Neural cell (in vitro differentiated cells): ENCODE measurements at regions not wholly inside any gene's neighbourhood (a gene's known extent, or its start where the extent isn't known, plus 50 kb on each side); places are given as distances from the start of the nearest gene placed in this dataset.

ENCODE experiments used
- H2AFZ ChIP-seq: fragments of 200-600, 300-800 bp; sonication (generic), shearing (Covaris generic); 2 replicates; pipeline ENCODE4 v1.6.0; 2014; ENCODE audit warnings: low read depth, mild to moderate bottlenecking, antibody characterized with exemption, low read length, moderate library complexity
- H3F3A ChIP-seq: fragments of 200-600 bp; shearing (Covaris generic); 2 replicates; pipeline ENCODE4 v1.6.1; 2016; ENCODE audit warnings: mild to moderate bottlenecking, moderate library complexity, mixed read lengths, antibody characterized with exemption, low read length; ENCODE audit not compliant: insufficient read depth, poor library complexity, severe bottlenecking
- H3K27ac ChIP-seq: fragments of 200-600, 300-800 bp; sonication (generic), shearing (Covaris generic); 2 replicates; pipeline ENCODE4 v1.5.1; 2014; ENCODE audit warnings: mild to moderate bottlenecking, low read length, moderate library complexity
- H3K27me3 ChIP-seq: fragments of 300-800, 200-600 bp; sonication (generic), shearing (Covaris generic); 2 replicates; pipeline ENCODE4 v1.6.0; 2014; ENCODE audit warnings: mild to moderate bottlenecking, low read depth, low read length, moderate library complexity; ENCODE audit not compliant: insufficient read depth
- H3K36me3 ChIP-seq: fragments of 300-800, 200-600 bp; sonication (generic), shearing (Covaris generic); 2 replicates; pipeline ENCODE4 v1.5.1; 2014; ENCODE audit warnings: mild to moderate bottlenecking, antibody characterized with exemption, low read length, moderate library complexity; ENCODE audit not compliant: insufficient read depth
- H3K4me2 ChIP-seq: fragments of 300-800, 200-600 bp; sonication (generic), shearing (Covaris generic); 2 replicates; pipeline ENCODE4 v1.6.0; 2014; ENCODE audit warnings: mild to moderate bottlenecking, low read length
- H3K4me3 ChIP-seq: fragments of 300-800, 200-600 bp; sonication (generic), shearing (Covaris generic); 2 replicates; pipeline ENCODE4 v1.5.1; 2014; ENCODE audit warnings: mild to moderate bottlenecking, low read length, moderate library complexity
- H3K79me2 ChIP-seq: fragments of 200-600 bp; shearing (Covaris generic); replicated peaks from 2 replicates; pipeline ENCODE4 v1.6.0; 2014; ENCODE audit warnings: mild to moderate bottlenecking, low read length, moderate library complexity; ENCODE audit not compliant: insufficient read depth
- H3K9ac ChIP-seq: fragments of 300-800, 200-600 bp; sonication (generic), shearing (Covaris generic); 2 replicates; pipeline ENCODE4 v1.6.1; 2016; ENCODE audit warnings: mild to moderate bottlenecking, low read length, mixed read lengths
- H3K9me2 ChIP-seq: fragments of 200-600 bp; shearing (Covaris generic); 2 replicates; pipeline ENCODE4 v1.6.1; 2016; ENCODE audit warnings: mild to moderate bottlenecking, low read length, mixed read lengths; ENCODE audit not compliant: insufficient read depth
- H3K9me3 ChIP-seq: fragments of 200-600, 300-800 bp; sonication (generic), shearing (Covaris generic); 2 replicates; pipeline ENCODE4 v1.6.1; 2016; ENCODE audit warnings: mild to moderate bottlenecking, mixed run types, low read length, moderate library complexity, mixed read lengths
- H4K20me1 ChIP-seq: fragments of 200-600 bp; shearing (Covaris generic); 2 replicates; pipeline ENCODE4 v1.6.1; 2016; ENCODE audit warnings: mild to moderate bottlenecking, mixed run types; ENCODE audit not compliant: insufficient read depth
- CTCF ChIP-seq: fragments of 450-650 bp; IDR thresholded peaks from 2 replicates; pipeline ENCODE4 v1.5.1; 2014; ENCODE audit warnings: antibody characterized with exemption, mild to moderate bottlenecking, moderate library complexity; ENCODE audit not compliant: poor library complexity, severe bottlenecking
- EP300 ChIP-seq: fragments of 450-650 bp; conservative IDR thresholded peaks from 2 replicates; pipeline ENCODE4 v1.6.1; 2014; ENCODE audit warnings: antibody characterized with exemption, mild to moderate bottlenecking, moderate library complexity; ENCODE audit not compliant: poor library complexity, severe bottlenecking
- EZH2 ChIP-seq: fragments of 200-600, 300-800 bp; shearing (Covaris generic), sonication (generic); IDR thresholded peaks from 2 replicates; pipeline ENCODE4 v1.6.1; 2014; ENCODE audit warnings: antibody characterized with exemption, low read length, borderline replicate concordance, mild to moderate bottlenecking; ENCODE audit not compliant: insufficient read depth, poor library complexity, severe bottlenecking
- MXI1 ChIP-seq: fragments of 450-650 bp; conservative IDR thresholded peaks from 2 replicates; pipeline ENCODE4 v1.6.1; 2014; ENCODE audit warnings: antibody characterized with exemption, mild to moderate bottlenecking; ENCODE audit not compliant: poor library complexity, severe bottlenecking
- POLR2AphosphoS5 ChIP-seq: IDR thresholded peaks from 2 replicates; pipeline ENCODE4 v1.6.1; 2012
- RAD21 ChIP-seq: fragments of 450-650 bp; conservative IDR thresholded peaks from 2 replicates; pipeline ENCODE4 v1.6.1; 2014; ENCODE audit warnings: antibody characterized with exemption, mild to moderate bottlenecking, moderate library complexity
- SMC3 ChIP-seq: fragments of 450-650 bp; conservative IDR thresholded peaks from 2 replicates; pipeline ENCODE4 v1.6.1; 2014; ENCODE audit warnings: antibody characterized with exemption, mild to moderate bottlenecking, moderate library complexity; ENCODE audit not compliant: poor library complexity
- TAF1 ChIP-seq: IDR thresholded peaks from 2 replicates; pipeline ENCODE4 v1.6.1; 2012; ENCODE audit warnings: low read depth
- TF ChIP-seq, protein P1 (sequence below): IDR thresholded peaks from 2 replicates; pipeline ENCODE4 v1.6.1; 2012; ENCODE audit warnings: borderline replicate concordance

DNA sequence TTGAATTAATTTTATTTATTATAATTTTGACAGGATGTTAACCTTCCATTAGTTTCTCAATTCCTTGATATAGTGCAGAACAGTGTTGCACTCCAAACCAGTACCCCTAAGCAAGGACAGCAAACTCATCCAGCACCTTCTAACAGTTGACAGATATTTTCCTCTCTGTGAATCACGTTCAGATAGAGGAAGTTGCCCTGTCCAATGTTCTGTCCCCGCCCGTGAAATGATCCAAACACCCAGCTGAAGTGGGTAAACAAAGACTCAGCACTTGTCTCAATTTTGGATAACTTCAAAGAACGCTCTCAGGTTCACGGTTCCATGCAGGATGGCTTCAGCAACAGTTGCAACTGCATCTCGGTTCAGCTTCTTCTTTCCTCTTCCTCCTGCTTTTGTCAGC is 1240.0 kb upstream of the ADGRL3 start:
- Histone ChIP-seq H3K27me3 (no peaks in the 10 kb centered on the region), H3K9ac (no peak overlapping the region), H3K4me3 (no peak overlapping the region), H2AFZ (no peak overlapping the region), H3K36me3 (no peaks in the 10 kb centered on the region), H3K27ac (no peak overlapping the region), H3K9me2 (no peaks in the 10 kb centered on the region), H3K79me2 (no peaks in the 10 kb centered on the region), H3K4me2 (no peak overlapping the region), H4K20me1 (no peaks in the 10 kb centered on the region), H3K9me3 (no peaks in the 10 kb centered on the region), H3F3A (no peaks in the 10 kb centered on the region)
- TF ChIP-seq, protein P1, sequence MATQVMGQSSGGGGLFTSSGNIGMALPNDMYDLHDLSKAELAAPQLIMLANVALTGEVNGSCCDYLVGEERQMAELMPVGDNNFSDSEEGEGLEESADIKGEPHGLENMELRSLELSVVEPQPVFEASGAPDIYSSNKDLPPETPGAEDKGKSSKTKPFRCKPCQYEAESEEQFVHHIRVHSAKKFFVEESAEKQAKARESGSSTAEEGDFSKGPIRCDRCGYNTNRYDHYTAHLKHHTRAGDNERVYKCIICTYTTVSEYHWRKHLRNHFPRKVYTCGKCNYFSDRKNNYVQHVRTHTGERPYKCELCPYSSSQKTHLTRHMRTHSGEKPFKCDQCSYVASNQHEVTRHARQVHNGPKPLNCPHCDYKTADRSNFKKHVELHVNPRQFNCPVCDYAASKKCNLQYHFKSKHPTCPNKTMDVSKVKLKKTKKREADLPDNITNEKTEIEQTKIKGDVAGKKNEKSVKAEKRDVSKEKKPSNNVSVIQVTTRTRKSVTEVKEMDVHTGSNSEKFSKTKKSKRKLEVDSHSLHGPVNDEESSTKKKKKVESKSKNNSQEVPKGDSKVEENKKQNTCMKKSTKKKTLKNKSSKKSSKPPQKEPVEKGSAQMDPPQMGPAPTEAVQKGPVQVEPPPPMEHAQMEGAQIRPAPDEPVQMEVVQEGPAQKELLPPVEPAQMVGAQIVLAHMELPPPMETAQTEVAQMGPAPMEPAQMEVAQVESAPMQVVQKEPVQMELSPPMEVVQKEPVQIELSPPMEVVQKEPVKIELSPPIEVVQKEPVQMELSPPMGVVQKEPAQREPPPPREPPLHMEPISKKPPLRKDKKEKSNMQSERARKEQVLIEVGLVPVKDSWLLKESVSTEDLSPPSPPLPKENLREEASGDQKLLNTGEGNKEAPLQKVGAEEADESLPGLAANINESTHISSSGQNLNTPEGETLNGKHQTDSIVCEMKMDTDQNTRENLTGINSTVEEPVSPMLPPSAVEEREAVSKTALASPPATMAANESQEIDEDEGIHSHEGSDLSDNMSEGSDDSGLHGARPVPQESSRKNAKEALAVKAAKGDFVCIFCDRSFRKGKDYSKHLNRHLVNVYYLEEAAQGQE: no peak
- TF ChIP-seq EZH2 (no peak), POLR2AphosphoS5 (no peak), CTCF (no peak), TAF1 (no peak), SMC3 (no peak), MXI1 (no peak), RAD21 (no peak), EP300 (no peak)

DNA sequence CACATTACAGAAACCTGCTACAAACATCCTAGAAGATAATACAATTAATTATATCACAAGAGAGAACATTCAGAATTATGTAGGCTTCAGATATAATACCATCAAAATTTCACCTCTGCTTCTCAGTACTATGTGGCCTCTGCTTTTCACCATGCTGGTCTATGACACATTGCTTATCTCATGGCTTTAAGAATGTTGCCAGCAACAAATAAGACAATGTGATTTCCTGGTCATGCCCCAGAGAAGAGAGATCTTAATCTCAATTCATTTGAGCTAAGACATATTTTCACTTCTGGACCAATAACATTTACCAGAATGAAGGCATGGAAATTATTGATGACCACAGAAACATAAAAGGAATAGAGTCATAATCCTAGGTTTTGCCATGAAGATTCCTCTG is 1233.4 kb upstream of the ADGRL3 start:
- no peaks in the 10 kb centered on the region for H3K27me3 ChIP-seq
- H4K20me1 ChIP-seq: no peaks in the 10 kb centered on the region
- H3K4me2 ChIP-seq: no peak overlapping the region
- no peaks in the 10 kb centered on the region for H3K79me2 ChIP-seq
- no peak overlapping the region for H3K9ac ChIP-seq
- no peaks in the 10 kb centered on the region for H3F3A ChIP-seq
- no peak overlapping the region for H3K4me3 ChIP-seq
- H3K9me3 ChIP-seq: no peaks in the 10 kb centered on the region
- no peak overlapping the region for H2AFZ ChIP-seq
- H3K9me2 ChIP-seq: no peaks in the 10 kb centered on the region
- no peaks in the 10 kb centered on the region for H3K36me3 ChIP-seq
- TF ChIP-seq SMC3 (no peak), EP300 (no peak), CTCF (no peak)
- H3K27ac ChIP-seq: no peak overlapping the region
